NCI-H1930 (cell line): ENCODE measurements at regions not wholly inside any gene's neighbourhood (a gene's known extent, or its start where the extent isn't known, plus 50 kb on each side); places are given as distances from the start of the nearest gene placed in this dataset.

Source experiments
- DNase-seq, 2 experiments: peaks; one replicate each; lab custom pipeline; 2025; lab: John Stamatoyannopoulos, UW

DNA sequence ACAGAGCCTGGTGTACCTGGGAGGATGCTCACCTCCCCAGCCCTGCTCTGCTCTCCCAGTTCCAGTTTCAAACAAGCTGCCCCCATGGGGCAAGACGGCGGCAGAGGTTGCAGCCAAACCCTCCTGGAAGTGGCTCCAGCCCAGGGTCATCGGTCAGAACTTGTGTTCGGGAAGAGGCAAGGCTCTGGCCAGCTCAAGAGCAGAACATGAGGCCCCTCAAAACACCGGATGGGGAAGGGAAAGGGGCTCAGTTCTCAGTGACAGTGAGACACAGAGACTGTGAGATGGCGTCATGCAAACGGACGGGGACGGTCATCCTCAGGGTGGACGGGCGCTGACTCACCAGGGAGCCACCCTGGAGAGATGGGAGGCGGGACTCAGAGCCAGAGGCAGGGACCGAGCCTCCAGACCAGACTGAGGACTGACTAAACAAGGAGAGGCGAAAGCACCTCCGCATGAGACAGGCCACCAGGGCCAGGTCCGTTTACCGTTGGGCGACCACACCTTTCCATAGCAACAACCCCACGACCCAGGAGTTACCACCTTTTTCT, 63.9 kb upstream of the GALNT9 start:
- no peak for DNase-seq

DNA sequence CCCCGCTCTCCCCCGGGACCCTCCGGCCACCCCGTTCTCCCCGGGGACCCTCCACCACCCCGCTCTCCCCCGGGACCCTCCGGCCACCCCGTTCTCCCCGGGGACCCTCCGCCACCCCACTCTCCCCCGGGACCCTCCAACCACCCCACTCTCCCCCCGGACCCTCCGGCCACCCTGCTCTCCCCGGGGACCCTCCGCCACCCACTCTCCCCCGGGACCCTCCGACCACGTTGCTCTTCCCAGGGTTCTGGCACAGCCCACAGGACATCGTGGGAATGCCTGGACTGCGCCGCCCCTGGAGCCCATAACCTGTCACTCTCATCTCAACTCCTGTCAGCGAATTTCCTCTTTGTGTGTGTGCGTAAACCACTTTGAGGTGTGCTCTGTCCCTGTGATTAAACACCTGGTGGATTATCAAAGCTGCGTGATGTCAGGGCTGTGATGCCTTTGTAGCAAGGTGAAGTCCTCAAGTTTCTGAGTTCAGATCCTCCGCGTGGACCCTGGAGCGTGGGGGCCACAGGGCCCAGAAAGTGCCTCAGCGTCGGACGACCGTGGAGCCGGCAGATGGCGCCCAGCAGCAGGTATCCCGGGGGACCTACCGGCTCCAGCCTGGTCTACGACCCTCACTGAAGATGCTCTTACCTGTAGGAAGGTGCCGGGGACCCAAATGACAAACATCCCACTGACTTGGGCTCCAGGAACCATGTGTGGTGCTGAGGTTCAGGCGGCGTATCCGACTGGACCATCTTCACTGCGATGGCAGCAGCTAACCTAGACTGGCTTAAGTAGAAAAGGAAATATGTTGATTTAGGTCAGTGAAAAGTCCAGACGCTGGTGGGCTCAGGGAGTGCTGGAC, 63.2 kb upstream of the GALNT9 start:
- DNase-seq: no peak

DNA sequence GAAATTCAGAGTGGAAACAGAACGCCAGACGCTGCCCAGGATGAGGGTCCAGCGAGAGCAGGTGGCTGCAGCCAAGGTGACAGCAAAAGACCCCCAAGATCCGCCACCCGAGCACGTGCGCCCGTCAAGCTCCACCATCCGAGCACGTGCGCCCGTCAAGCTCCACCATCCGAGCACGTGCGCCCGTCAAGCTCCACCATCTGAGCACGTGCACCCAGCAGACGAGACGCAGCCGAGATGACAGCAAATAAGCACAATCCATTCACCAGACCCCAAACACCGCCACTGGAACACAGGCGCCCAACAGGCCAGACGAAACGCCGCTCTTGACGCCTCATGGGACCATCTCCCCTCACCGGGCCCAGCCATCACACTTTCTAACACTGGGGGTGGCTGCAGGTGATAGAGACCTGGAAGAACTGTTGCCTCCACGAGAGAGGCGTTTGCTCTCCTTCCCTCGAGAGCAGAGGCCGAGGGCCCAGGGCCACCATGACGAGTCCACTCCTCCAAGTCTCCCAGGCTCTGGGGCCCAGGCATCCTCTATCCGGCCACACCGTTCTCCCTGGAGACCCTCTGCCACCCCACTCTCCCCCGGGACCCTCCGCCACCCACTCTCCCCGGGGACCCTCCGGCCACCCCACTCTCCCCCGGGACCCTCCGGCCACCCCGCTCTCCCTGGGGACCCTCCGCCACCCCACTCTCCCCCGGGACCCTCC, 62.1 kb upstream of the GALNT9 start:
- DNase-seq: no peak

DNA sequence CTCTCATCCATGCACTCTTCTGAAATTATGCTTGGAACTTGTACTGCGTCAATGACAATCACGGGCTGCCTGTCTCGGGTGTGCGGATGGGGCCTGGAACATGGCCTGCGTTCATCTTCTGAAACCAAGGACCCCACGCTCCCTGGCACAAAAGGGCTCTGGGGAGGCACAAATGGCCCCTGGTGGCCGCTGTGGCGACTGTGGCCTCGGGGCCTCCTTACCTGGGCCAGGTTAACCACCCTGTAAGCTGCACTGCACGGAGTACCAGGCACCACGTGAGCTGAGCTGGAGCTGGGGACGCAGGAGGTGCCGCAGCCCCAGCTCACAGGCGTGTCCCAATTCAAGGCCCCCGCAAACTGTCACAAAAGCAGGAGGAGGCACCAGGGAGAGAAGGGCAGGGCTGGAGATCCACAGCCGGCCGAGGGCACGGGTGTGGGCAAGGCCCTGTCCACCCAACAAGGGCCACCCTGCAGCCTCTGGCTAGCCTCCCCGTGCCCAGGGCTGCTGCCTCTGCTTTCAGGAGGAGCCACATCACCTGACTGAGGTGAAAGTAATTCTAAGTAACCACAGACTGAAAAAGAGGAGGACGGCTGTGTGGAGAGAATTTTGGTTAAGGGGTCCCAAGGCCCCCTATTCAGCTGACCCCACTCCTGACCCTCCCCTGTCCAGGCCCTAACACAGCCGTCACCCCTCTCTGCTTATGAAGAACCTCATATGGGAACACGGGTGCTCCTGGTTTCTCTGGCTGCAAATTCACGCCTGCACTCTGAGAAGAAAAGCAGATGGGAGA, 61.1 kb upstream of the GALNT9 start:
- no peak for DNase-seq

DNA sequence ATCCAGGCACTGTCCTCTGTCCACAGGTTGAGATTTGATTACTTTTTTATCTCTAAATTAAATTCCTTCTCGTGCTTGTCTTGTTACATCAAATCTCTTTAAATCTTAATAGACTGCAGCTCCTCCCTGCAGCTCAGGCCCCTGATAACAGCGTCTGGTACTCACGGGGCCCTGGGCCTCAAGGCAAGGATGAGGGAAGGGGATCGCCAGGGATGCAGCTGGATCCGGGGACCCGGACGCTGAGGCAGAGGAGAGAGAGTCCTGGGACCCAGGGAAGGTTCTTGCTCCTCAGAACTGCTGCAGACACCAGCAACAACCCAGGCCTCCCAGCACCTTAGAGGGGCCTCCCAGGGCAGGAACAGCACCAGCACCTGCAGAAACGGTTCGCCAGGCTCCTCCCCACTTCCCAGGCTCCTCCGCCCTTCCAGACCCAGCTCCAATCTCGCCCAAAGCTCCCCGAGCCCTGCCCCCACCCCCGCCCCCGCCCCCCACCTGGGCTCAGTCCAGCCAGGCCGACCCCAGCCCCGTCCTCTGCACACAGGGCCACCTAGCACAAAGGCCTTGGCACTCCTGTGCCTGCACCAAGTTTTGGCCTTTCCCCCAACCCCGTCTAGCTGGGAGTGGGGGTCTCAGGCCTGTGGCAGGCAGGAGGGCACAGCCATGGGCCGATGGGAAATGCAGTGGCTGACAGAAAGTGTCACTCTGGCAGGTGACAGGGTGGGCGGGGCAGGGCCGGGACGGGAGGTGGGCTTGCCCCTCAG, 60.3 kb upstream of the GALNT9 start:
- no peak for DNase-seq

DNA sequence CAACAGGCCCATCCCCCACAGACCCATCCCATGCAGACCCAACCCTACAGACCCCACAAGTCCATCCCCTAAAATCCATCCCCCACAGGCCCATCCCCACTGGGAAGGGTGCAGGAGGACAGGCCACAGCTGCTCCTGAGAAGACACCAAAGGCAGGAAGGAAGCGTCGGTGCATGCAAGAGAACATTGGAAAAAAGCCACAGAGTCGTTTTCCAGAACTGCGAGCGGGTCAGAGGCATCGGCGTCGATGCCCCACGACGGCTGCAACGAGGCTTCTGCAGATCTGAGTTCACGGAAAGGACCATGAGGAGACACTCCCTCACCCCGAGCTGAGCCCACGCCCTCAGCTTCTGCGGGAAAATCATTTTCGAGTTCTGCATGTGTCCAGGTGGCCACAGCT, 59.6 kb upstream of the GALNT9 start:
- DNase-seq: no peak

DNA sequence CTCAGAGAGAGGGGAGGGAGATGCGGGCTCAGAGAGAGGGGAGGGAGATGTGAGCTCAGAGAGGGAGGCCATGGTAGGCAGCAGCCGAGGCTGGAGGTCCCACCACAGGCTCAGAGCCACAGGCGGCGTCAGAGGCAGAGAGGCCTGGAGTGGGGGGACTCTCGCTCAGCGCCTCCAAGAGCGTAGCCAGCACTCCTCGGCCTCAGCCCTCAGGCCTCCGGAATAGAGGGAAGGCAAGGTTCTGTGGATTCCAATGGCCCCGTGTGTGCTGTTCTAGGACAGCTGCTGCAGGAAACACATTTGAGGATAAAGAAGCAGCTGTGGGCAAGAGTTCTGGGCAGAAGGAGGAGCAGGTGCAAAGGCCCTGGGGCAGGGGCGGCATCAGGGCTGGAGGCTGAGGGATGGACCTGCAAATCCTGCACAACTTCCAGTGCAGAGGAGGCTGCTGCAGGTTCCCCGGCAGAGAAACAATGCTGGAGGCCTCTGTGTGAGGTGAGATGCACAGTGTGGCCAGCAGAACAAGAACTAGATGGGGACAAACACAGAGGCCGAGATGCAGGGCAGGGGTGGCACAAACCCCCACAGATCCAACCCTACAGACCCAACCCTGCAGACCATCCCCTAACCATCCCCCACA, 59.1 kb upstream of the GALNT9 start:
- no peak for DNase-seq

DNA sequence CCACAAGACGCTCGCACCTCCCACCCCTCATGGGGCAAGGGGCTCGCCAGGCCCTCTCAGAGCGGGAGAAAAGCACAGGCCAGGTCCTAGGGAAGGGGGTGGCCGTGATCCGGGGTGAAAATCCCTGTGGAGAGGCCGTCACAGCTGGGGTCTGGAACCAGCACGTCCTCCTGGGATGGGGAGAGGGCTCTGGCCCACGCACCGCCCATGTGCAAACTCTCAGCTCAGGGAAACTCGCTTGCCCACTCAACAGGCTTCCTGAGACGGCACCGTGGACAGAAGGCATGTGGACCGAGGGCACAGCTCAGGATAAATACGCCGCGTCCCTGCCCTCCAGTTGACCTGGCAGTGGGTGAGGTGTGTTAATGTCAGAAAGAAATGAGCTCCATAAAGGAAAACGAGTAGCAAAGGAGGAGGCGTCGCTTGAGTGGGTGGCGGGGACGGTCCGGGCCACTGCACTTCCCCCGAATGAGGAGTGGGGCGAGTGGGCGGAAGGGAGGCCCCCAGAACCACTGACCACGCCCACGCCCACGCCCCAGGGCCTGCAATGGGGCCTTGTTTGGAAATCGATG, 57.6 kb upstream of the GALNT9 start:
- no peak for DNase-seq

DNA sequence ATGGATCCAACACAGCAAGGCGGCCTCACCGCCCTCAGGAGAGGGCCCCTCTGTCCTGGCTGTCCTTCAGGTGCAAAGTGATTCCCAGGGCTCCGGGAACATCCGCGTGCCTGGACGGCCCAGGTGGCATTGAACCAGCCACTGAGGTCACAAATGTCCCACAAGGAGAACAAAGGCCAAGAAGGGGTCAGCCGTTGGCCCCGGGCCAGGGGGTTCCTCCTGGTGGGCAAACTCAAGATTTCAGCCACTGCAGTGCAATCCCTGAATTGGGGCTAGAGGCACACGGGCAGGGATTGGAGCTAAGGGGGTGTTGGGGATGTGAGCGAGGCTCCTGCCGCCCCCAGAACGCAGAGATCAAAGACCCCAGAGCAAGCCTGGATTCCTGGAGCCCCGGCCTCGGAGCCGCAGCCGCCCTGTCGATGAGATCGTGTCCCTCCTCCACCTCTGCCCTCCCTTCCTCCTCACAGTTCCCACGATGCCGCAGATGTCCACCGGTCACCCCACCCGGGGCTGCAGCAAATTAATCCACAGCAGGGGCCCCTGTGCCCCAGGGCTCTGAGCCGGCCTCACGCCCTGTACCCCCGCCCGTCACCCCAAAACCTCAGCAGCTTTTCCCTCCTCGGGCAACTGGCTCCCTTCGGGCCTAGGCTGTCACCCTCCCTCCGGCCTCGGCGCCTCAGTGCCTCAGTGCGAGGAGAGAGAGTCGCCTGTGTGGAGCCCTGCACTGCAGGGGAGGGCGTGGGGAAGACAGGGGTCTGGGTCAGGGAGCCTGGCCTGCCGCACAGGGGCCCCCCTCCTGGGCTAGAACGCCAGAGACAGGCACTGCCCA, 56.7 kb upstream of the GALNT9 start:
- DNase-seq: no peak

DNA sequence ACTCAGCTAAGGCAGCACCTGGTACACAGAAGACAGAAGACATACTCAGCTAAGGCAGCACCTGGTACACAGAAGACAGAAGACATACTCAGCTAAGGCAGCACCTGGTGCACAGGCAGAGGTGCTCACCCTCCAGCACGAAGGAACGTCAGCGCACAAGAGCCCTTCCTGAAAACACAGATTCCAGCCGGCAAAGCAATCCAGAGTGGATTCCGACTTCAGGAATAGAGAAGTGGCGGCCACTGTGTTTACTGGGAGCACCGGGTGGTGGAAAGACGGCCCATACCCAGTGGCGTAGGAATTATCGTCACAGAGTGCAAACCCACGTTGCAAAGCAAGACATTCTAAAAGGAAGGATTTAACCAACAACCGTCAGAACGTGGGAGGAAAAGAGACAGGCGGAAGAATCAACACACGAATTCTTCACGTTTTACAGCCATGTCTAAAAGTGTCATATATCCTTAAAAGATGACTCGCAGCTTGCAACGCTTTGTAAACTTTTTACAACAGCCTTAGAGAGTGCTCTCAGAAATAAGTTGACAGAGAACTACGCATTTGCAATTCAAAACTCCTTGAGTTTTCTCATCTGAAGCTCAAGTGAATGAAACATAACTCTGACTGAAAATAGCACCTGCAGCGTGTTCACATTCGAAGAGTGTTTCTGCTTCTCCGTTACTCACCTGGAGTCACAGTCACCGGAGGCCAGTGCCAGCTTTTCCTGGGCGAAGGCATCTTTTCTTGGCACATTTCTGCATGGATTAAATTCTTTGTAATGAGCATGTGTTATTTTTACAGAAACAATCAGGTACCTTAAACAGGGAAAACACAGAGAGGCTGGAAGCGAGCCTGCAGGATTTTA, 55.8 kb upstream of the GALNT9 start:
- no peak for DNase-seq

DNA sequence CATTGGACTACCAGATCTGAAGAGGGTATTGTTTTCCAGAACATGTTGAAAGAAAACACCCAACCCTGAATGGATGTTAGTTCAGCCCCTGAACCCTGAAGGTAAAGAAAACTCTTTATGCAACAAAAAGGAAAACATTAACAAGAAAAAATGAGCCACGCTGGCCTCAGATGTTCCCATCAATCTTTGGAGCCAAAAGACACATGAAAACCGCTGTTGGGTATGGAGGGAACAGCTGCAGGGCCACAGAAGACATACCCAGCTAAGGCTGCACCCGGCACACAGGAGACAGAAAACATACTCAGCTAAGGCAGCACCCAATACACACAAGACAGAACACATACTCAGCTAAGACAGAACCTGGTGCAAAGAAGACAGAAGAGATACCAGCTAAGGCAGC, 51.3 kb upstream of the GALNT9 start:
- DNase-seq: no peak

DNA sequence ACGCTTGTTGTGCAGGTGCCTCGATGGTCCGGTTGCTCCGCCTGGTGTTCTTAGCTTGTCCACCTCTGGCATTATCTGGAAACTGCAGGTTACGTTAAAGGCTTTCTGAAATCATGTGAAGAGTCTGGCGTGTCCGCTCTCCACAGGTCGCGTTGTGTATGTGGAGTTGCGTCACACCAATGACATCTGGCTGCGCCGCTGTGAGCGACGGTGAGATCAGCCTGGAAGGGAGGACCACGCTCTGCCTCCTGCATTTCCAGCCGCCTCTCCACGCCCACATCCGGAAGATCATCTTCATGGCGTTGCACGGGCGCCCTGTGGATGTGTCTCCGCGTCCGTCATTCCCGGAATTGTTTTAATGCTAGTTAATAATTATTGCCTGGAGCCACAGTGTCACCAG, 50.6 kb upstream of the GALNT9 start:
- peak in 1 of 2 experiments; percentile 53 for DNase-seq

DNA sequence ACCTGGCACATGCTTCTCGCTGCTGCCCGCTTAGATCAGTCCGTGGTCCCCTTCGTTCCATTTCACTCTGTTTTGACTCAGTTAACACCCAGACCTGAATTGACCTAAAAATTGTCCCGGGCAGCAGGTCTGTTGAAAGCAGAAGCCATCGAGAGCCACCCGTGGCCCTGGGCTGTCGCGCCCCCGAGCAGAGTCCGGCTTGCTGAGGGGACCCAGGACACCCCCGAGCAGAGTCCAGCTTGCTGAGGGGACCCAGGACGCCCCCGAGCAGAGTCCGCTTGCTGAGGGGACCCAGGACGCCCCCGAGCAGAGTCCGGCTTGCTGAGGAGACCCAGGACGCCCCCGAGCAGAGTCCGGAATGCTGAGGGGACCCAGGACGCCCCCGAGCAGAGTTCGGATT, 50.2 kb upstream of the GALNT9 start:
- no peak for DNase-seq
